Fibroblast of lung (primary cell): ENCODE measurements at regions not wholly inside any gene's neighbourhood (a gene's known extent, or its start where the extent isn't known, plus 50 kb on each side); places are given as distances from the start of the nearest gene placed in this dataset.

Experiments used
- DNase-seq, 2 donors: peaks; one replicate each; pipeline versions ENCODE4 v3.0.0 to v3.0.0-alpha.2; 2010; ENCODE audit warnings: low read depth in 2 of 2
- H2AFZ ChIP-seq: 2 replicates; pipeline ENCODE4 v1.5.1; 2012; ENCODE audit warnings: low read length, control low read depth, inconsistent platforms
- H3K27ac ChIP-seq: 2 replicates; pipeline ENCODE4 v1.5.1; 2011; ENCODE audit warnings: low read length, control low read depth; ENCODE audit not compliant: insufficient read depth
- H3K27me3 ChIP-seq: 2 replicates; pipeline ENCODE4 v1.5.1; 2011; ENCODE audit warnings: mild to moderate bottlenecking, low read length; ENCODE audit not compliant: control insufficient read depth, insufficient read depth
- H3K36me3 ChIP-seq: 2 replicates; pipeline ENCODE4 v1.5.1; 2011; ENCODE audit warnings: low read length; ENCODE audit not compliant: control insufficient read depth, insufficient read depth
- H3K4me1 ChIP-seq: 2 replicates; pipeline ENCODE4 v1.5.1; 2011; ENCODE audit warnings: low read length; ENCODE audit not compliant: control insufficient read depth, insufficient read depth; ENCODE audit errors: extremely low read depth
- H3K4me2 ChIP-seq: 2 replicates; pipeline ENCODE4 v1.5.1; 2011; ENCODE audit warnings: low read length, control low read depth; ENCODE audit not compliant: insufficient read depth; ENCODE audit errors: extremely low read depth
- H3K4me3 ChIP-seq, 4 experiments: fragments of 200-600 bp in 1 of 4; sonication (generic) in 1 of 4; replicated peaks in 1 of 4; 2 replicates each; pipeline ENCODE4 v1.5.1; 2011 to 2016; ENCODE audit warnings: low read length in 4 of 4, low read depth in 3 of 4, mild to moderate bottlenecking in 3 of 4, control low read depth in 2 of 4, inconsistent platforms in 1 of 4, mixed read lengths in 1 of 4; ENCODE audit not compliant: insufficient read depth in 1 of 4; ENCODE audit errors: control extremely low read depth in 1 of 4
- H3K79me2 ChIP-seq: 2 replicates; pipeline ENCODE4 v1.5.1; 2012; ENCODE audit warnings: mild to moderate bottlenecking, low read length, inconsistent platforms; ENCODE audit not compliant: control insufficient read depth, insufficient read depth
- H3K9ac ChIP-seq: 2 replicates; pipeline ENCODE4 v1.5.1; 2011; ENCODE audit warnings: mild to moderate bottlenecking, low read length, control low read depth; ENCODE audit not compliant: insufficient read depth
- H3K9me3 ChIP-seq: 2 replicates; pipeline ENCODE4 v1.5.1; 2012; ENCODE audit warnings: low read depth, low read length; ENCODE audit not compliant: control insufficient read depth, insufficient read depth
- H4K20me1 ChIP-seq: 2 replicates; pipeline ENCODE4 v1.5.1; 2011; ENCODE audit warnings: low read length; ENCODE audit not compliant: control insufficient read depth, insufficient read depth; ENCODE audit errors: extremely low read depth
- EZH2 ChIP-seq: IDR thresholded peaks from 2 replicates; pipeline ENCODE4 v1.5.1; 2012; ENCODE audit warnings: low read length, control low read depth, mild to moderate bottlenecking; ENCODE audit errors: missing control alignments
- TF ChIP-seq, protein P1 (sequence below), 2 donors: IDR thresholded peaks in 1 of 2; conservative IDR thresholded peaks in 1 of 2; 1 replicate in 1 of 2; 2 replicates in 1 of 2; pipeline ENCODE4 v1.5.1; 2011 to 2012; ENCODE audit warnings: low read length in 2 of 2, control low read depth in 1 of 2, inconsistent platforms in 1 of 2, low read depth in 1 of 2, mild to moderate bottlenecking in 1 of 2

DNA sequence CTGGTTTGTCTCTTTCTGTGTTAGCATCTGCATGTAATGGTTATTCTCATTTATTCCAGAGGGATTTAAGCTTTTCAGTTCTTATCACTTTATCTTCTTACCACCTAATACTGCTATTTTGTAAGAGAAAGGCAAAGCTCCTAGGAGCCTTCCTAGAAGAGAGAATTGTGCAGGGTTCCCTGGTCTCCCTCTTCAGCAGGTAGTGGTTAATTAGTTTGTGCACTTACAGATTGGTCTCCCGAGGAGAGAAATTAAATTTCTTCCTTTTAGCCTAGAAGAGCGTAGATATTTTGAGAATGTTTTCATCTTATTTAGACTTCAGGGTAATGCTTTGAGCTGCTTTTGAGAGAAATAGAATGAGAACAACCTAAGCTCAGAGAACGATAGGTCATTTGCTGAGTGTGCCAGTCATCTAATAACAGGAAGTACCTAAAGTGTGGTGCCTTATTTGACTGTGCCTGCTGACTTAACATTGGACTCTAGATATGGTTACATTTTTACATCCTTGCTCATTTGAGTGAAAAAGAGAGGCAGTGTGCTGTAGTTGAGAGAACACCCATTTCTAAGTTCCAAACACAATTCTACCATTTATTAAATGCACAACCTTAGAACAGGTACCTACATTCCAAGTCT is 651.4 kb downstream of the STK39 start:
- no peak overlapping the region for H3K9ac ChIP-seq
- no peak overlapping the region for H3K4me3 ChIP-seq

DNA sequence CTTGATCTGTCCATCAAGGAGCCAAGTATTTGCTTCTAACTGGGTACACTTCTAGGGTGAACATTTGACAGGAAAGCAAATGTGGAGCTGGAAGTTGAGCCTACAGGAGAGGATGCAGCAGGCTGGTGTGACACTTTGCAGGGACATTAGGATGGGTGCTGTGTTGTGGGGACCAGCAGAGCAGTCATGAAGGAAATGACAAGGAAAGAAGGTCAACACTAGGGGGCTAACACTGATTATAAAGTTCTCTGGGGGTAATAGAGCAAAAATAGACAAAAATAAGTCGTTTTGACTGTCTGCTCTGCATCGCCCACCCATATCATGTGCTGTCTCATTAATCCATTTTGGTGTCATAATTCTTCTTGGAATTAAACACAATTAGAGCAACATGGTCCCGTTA is 652.4 kb downstream of the STK39 start:
- Histone ChIP-seq H3K9me3 (no peaks in the 10 kb centered on the region), H3K79me2 (no peaks in the 10 kb centered on the region), H3K27me3 (no peaks in the 10 kb centered on the region), H3K9ac (no peak overlapping the region), H3K27ac (no peak overlapping the region), H3K36me3 (no peaks in the 10 kb centered on the region), H3K4me1 (no peaks in the 10 kb centered on the region), H2AFZ (no peak overlapping the region), H3K4me2 (no peak overlapping the region), H3K4me3 (no peak overlapping the region), H4K20me1 (no peaks in the 10 kb centered on the region)
- no peak for TF ChIP-seq EZH2
- TF ChIP-seq, protein P1, sequence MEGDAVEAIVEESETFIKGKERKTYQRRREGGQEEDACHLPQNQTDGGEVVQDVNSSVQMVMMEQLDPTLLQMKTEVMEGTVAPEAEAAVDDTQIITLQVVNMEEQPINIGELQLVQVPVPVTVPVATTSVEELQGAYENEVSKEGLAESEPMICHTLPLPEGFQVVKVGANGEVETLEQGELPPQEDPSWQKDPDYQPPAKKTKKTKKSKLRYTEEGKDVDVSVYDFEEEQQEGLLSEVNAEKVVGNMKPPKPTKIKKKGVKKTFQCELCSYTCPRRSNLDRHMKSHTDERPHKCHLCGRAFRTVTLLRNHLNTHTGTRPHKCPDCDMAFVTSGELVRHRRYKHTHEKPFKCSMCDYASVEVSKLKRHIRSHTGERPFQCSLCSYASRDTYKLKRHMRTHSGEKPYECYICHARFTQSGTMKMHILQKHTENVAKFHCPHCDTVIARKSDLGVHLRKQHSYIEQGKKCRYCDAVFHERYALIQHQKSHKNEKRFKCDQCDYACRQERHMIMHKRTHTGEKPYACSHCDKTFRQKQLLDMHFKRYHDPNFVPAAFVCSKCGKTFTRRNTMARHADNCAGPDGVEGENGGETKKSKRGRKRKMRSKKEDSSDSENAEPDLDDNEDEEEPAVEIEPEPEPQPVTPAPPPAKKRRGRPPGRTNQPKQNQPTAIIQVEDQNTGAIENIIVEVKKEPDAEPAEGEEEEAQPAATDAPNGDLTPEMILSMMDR (conservative IDR thresholded peaks at IDR 0.05 in 1 of 2, IDR thresholded peaks at IDR 0.05 in 1 of 2; ENCODE audit: low read depth in 1 of 2, low read length in 2 of 2): no peak
- no peak for DNase-seq

More for the DNA sequence above, 651.4 kb downstream of the STK39 start:
- no peaks in the 10 kb centered on the region for H3K79me2 ChIP-seq
- no peaks in the 10 kb centered on the region for H3K9me3 ChIP-seq
- H4K20me1 ChIP-seq: no peaks in the 10 kb centered on the region
- no peaks in the 10 kb centered on the region for H3K36me3 ChIP-seq
- no peaks in the 10 kb centered on the region for H3K4me1 ChIP-seq
- H2AFZ ChIP-seq: no peak overlapping the region
- no peak for DNase-seq
- no peaks in the 10 kb centered on the region for H3K27me3 ChIP-seq
- no peak for TF ChIP-seq EZH2
- TF ChIP-seq, protein P1 (conservative IDR thresholded peaks at IDR 0.05 in 1 of 2, IDR thresholded peaks at IDR 0.05 in 1 of 2; ENCODE audit: low read depth in 1 of 2, low read length in 2 of 2): no peak
- no peak overlapping the region for H3K27ac ChIP-seq
- H3K4me2 ChIP-seq: no peak overlapping the region

DNA sequence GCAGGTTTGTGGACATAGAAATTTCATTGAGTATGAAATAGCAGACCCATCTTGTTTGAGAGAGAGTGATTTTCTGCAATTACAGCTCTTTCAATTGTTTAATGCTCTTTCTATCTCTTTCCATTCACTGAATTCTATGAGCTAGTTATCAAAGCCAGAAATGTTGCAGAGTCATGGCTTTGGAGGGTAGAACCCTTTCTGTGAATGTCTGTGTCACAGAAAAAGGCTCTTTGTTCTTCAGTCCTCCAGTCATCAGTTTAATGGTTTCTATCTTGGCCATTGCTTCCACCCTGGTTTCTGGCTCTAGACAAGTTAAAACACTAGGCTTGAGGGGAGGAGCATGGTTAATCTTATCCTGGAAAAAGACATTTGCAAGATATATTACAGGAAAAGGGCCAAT is 655.0 kb downstream of the STK39 start:
- Histone ChIP-seq H3K9ac (no peak overlapping the region), H3K4me1 (no peaks in the 10 kb centered on the region)

More for the DNA sequence above, 655.0 kb downstream of the STK39 start:
- no peak for TF ChIP-seq EZH2
- TF ChIP-seq, protein P1 (conservative IDR thresholded peaks at IDR 0.05 in 1 of 2, IDR thresholded peaks at IDR 0.05 in 1 of 2; ENCODE audit: low read depth in 1 of 2, low read length in 2 of 2): no peak
- DNase-seq: no peak
- Histone ChIP-seq H3K27me3 (no peaks in the 10 kb centered on the region), H3K27ac (no peak overlapping the region), H2AFZ (no peak overlapping the region), H3K36me3 (no peaks in the 10 kb centered on the region), H3K4me2 (no peak overlapping the region), H3K9me3 (no peaks in the 10 kb centered on the region), H3K79me2 (no peaks in the 10 kb centered on the region), H4K20me1 (no peaks in the 10 kb centered on the region), H3K4me3 (no peak overlapping the region)
